Transverse colon (tissue), 4 donors: ENCODE measurements at regions not wholly inside any gene's neighbourhood (a gene's known extent, or its start where the extent isn't known, plus 50 kb on each side); places are given as distances from the start of the nearest gene placed in this dataset.

Source experiments
- DNase-seq: peaks from one replicate; pipeline ENCODE4 v3.0.0-alpha.2; 2019
- H3K27ac ChIP-seq, 4 donors: fragments of 200-600 bp; sonication (generic); 2 replicates each; pipeline ENCODE4 v1.5.1; 2016 to 2018; ENCODE audit warnings: inconsistent platforms in 4 of 4
- H3K27me3 ChIP-seq: fragments of 200-600 bp; sonication (generic); 2 replicates; pipeline ENCODE4 v1.5.1; 2017; ENCODE audit warnings: inconsistent platforms
- H3K36me3 ChIP-seq, 4 donors: fragments of 200-600 bp; sonication (generic); 2 replicates each; pipeline ENCODE4 v1.5.1; 2017 to 2019; ENCODE audit warnings: inconsistent platforms in 4 of 4
- H3K4me1 ChIP-seq, 4 donors: fragments of 200-600 bp; sonication (generic); 2 replicates each; pipeline ENCODE4 v1.5.1; 2017 to 2020; ENCODE audit warnings: inconsistent platforms in 4 of 4
- H3K4me3 ChIP-seq, 4 donors: fragments of 200-600 bp; sonication (generic); 1 replicate in 1 of 4; 2 replicates in 3 of 4; pipeline versions ENCODE4 v1.5.1 to v1.6.1; 2017 to 2019; ENCODE audit warnings: inconsistent platforms in 4 of 4
- H3K9me3 ChIP-seq, 2 donors: fragments of 200-600 bp; sonication (generic); 2 replicates each; pipeline ENCODE4 v1.5.1; 2017 to 2019; ENCODE audit warnings: inconsistent platforms in 2 of 2
- EP300 ChIP-seq: sonication (generic); formaldehyde crosslinking; IDR thresholded peaks from one replicate; pipeline ENCODE4 v1.6.1; 2017; ENCODE audit warnings: antibody characterized with exemption, low read depth
- POLR2A ChIP-seq: fragments of 450-650 bp; IDR thresholded peaks from one replicate; pipeline ENCODE4 v1.6.1; 2016; ENCODE audit warnings: antibody characterized with exemption, mild to moderate bottlenecking, moderate library complexity
- POLR2AphosphoS5 ChIP-seq, 3 donors: sonication (generic); formaldehyde crosslinking; IDR thresholded peaks; one replicate each; pipeline ENCODE4 v1.6.1; 2016; ENCODE audit warnings: antibody characterized with exemption in 3 of 3
- WGBS, 2 donors: methylation state at CpG; one replicate each; pipeline ENCODE4 v1.1.5; 2018; ENCODE audit warnings: low coverage in 1 of 2; 5-methylcytosine and 5-hydroxymethylcytosine counted together
- in situ Hi-C, 4 donors: fragments of 200-750 bp; cut with MboI; loops; one replicate each; pipeline versions ENCODE4 v1.15.0 to v1.15.1; 2017; ENCODE audit warnings: low sequenced_read_pairs in 3 of 4, low pct_ligation_motif_present in 1 of 4, low pct_unique_long_range_greater_than_20kb in 1 of 4
- intact Hi-C: fragments of 100-400 bp; cut with DNase I; formaldehyde crosslinking; loops from one replicate; pipeline ENCODE4 v1.15.1; 2023; ENCODE audit warnings: low total_unique reads
- TF ChIP-seq, protein P1 (sequence below), 5 experiments: fragments of 200-600 bp in 3 of 5; fragments of 450-650 bp in 2 of 5; sonication (generic) in 3 of 5; IDR thresholded peaks; 1 replicate in 2 of 5; 2 replicates in 3 of 5; pipeline ENCODE4 v1.5.1; 2016 to 2017; ENCODE audit warnings: antibody characterized with exemption in 5 of 5, inconsistent platforms in 3 of 5, mild to moderate bottlenecking in 2 of 5, moderate library complexity in 1 of 5

DNA sequence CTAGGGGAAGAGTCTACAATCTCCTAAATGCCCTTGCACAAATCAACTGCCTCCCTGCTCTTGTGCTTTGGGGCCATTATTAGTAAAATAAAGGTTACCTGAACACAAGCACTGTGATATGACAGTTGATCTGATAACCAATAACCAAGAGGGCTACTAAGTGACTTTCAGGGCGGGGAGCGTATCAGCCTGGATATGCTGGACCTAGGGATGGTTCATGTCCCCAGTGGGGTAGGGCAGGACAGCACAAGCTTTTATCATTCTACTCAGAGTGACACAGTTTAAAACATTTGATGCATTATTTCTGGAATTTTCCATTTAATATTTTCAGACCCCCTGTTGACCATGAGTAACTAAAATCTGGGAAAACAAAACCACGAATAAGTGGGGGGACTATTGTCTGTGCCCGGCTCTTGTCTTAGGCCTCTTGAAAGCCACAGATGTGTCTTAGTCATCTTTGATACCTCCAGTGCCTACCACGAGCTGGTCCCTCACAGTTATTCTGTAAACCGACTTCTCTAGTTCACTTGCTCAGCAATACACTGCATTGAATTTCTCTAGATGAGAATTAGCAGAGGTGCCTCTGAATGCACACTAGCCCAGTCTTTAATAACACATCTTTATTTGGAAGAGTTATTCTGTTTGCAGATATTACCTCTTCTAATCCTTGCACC, 94.6 kb upstream of the DHX40 start:
- H3K36me3 ChIP-seq, result no peaks in the 10 kb centered on the region
- H3K9me3 ChIP-seq, result no peaks in the 10 kb centered on the region
- WGBS, 2 donors, result 83 to 89% methylated on average over 6 of the region's 6 CpGs
- H3K4me1 ChIP-seq, result peaks cover 0 to 3% (median 0%) of the 10 kb centered on the region in 4 donors
- intact Hi-C loops (no loop called here), in situ Hi-C loops (no loop called here)
- no peak for DNase-seq
- no peaks in the 10 kb centered on the region for H3K27me3 ChIP-seq
- TF ChIP-seq EP300 (no peak), POLR2A (no peak), POLR2AphosphoS5 (IDR thresholded peaks at IDR 0.05) (no peak)
- TF ChIP-seq, protein P1, sequence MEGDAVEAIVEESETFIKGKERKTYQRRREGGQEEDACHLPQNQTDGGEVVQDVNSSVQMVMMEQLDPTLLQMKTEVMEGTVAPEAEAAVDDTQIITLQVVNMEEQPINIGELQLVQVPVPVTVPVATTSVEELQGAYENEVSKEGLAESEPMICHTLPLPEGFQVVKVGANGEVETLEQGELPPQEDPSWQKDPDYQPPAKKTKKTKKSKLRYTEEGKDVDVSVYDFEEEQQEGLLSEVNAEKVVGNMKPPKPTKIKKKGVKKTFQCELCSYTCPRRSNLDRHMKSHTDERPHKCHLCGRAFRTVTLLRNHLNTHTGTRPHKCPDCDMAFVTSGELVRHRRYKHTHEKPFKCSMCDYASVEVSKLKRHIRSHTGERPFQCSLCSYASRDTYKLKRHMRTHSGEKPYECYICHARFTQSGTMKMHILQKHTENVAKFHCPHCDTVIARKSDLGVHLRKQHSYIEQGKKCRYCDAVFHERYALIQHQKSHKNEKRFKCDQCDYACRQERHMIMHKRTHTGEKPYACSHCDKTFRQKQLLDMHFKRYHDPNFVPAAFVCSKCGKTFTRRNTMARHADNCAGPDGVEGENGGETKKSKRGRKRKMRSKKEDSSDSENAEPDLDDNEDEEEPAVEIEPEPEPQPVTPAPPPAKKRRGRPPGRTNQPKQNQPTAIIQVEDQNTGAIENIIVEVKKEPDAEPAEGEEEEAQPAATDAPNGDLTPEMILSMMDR (IDR thresholded peaks at IDR 0.05), result no peak
- H3K4me3 ChIP-seq, result no peak overlapping the region
- H3K27ac ChIP-seq, result no peak overlapping the region

DNA sequence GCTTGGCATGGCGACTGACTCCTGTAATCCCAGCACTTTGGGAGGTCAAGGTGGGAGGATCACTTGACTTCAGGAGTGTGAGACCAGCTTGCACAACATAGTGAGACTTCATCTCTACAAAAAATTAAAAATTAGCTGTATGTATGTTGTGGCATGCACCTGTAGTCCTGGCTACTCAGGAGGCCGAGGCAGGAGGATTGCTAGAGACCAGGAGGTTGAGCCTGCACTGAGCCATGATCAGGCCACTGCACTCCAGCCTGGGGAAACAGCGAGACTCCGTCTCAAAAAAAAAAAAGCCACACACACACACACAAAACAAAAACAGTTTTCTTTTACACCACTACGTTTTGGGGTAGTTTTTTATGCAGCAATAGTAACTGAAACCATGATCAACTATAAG, 89.0 kb upstream of the DHX40 start:
- Histone ChIP-seq H3K36me3 (no peaks in the 10 kb centered on the region), H3K4me3 (no peak overlapping the region), H3K27ac (no peak overlapping the region), H3K9me3 (no peaks in the 10 kb centered on the region), H3K27me3 (no peaks in the 10 kb centered on the region), H3K4me1 (no peaks in the 10 kb centered on the region)
- in situ Hi-C loops (no loop called here), intact Hi-C loops (no loop called here)
- no peak for DNase-seq
- TF ChIP-seq EP300 (no peak), POLR2A (no peak), POLR2AphosphoS5 (IDR thresholded peaks at IDR 0.05) (no peak)
- TF ChIP-seq, protein P1 (IDR thresholded peaks at IDR 0.05), result no peak
- WGBS, 2 donors, result 86 to 89% methylated on average over 3 to 5 of the region's 5 CpGs

DNA sequence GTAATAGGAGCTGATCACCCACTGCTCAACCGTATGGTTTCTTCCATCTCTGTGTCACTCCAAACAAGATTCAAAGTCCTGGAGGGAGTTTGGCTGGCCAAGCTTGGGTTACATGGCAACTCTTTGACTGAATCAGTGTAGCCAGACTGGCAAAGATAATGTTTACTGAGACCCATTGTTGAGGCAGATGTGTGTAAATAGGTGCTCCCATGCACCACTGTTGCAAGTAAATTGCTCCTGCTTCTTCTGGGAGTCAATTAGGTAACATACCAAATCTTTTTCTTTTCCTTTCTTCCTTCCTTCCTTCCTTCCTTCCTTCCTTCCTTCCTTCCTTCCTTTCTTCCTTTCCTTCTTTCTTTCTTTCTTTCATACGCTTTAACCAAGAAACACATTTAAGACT, 86.3 kb upstream of the DHX40 start:
- in situ Hi-C loops (no loop called here), intact Hi-C loops (no loop called here)

DNA sequence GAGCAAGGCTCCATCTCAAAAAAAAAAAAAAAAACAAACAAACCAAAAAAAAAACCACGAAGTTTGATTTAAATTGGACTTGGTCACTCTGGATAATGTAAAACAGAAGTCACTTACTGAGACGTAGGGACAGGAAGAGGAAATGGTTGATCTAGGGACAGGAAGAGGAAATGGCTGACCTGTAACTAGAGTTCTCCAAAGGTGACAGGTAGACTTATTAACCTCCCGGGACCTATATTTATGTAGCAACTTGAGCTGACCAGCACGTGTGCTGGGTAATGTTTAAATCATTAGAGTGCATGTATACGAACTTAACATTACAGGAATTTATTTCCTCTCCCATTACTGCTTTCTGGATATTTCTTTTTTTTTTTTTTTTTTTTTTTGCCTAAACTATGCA, 81.5 kb upstream of the DHX40 start:
- no peaks in the 10 kb centered on the region for H3K9me3 ChIP-seq
- in situ Hi-C loops, result no loop called here
- intact Hi-C loops, result no loop called here
- H3K4me3 ChIP-seq, result no peak overlapping the region
- no peaks in the 10 kb centered on the region for H3K4me1 ChIP-seq
- WGBS, 2 donors, result 44 to 54% methylated on average over 5 of the region's 5 CpGs
- H3K27me3 ChIP-seq, result no peaks in the 10 kb centered on the region
- DNase-seq, result no peak
- H3K36me3 ChIP-seq, result no peaks in the 10 kb centered on the region
- TF ChIP-seq EP300, result no peak
- TF ChIP-seq, protein P1 (IDR thresholded peaks at IDR 0.05), result no peak
- TF ChIP-seq POLR2A, result no peak
- no peak for TF ChIP-seq POLR2AphosphoS5 (IDR thresholded peaks at IDR 0.05)
- H3K27ac ChIP-seq, result no peak overlapping the region

More for the DNA sequence above, 86.3 kb upstream of the DHX40 start:
- Histone ChIP-seq H3K4me3 (no peak overlapping the region), H3K4me1 (no peaks in the 10 kb centered on the region), H3K9me3 (no peaks in the 10 kb centered on the region), H3K27me3 (no peaks in the 10 kb centered on the region), H3K27ac (no peak overlapping the region), H3K36me3 (no peaks in the 10 kb centered on the region)
- TF ChIP-seq POLR2AphosphoS5 (IDR thresholded peaks at IDR 0.05) (no peak), EP300 (no peak), POLR2A (no peak)
- TF ChIP-seq, protein P1 (IDR thresholded peaks at IDR 0.05), result no peak
- DNase-seq, result no peak
- 92 to 94% methylated on average over 2 of the region's 2 CpGs for WGBS, 2 donors
